ENCODE measurements at regions not wholly inside any gene's neighbourhood (a gene's known extent, or its start where the extent isn't known, plus 50 kb on each side); places are given as distances from the start of the nearest gene placed in this dataset.

GRCh38 chr5:13574574-13574973 is 369.9 kb downstream of the DNAH5 start:
- 39% methylated on average over 2 of the region's 2 CpGs for WGBS
- intact Hi-C loops (cut with DNase I), result no loop called here
- TF ChIP-seq POLR2A (IDR thresholded peaks at IDR 0.05; ENCODE audit: low read depth) (no peak), EP300 (IDR thresholded peaks at IDR 0.05) (no peak), POLR2AphosphoS5 (IDR thresholded peaks at IDR 0.05) (no peak)
- TF ChIP-seq, protein P1, sequence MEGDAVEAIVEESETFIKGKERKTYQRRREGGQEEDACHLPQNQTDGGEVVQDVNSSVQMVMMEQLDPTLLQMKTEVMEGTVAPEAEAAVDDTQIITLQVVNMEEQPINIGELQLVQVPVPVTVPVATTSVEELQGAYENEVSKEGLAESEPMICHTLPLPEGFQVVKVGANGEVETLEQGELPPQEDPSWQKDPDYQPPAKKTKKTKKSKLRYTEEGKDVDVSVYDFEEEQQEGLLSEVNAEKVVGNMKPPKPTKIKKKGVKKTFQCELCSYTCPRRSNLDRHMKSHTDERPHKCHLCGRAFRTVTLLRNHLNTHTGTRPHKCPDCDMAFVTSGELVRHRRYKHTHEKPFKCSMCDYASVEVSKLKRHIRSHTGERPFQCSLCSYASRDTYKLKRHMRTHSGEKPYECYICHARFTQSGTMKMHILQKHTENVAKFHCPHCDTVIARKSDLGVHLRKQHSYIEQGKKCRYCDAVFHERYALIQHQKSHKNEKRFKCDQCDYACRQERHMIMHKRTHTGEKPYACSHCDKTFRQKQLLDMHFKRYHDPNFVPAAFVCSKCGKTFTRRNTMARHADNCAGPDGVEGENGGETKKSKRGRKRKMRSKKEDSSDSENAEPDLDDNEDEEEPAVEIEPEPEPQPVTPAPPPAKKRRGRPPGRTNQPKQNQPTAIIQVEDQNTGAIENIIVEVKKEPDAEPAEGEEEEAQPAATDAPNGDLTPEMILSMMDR (IDR thresholded peaks at IDR 0.05), result no peak
- no peaks in the 10 kb centered on the region for H3K27me3 ChIP-seq
- H3K27ac ChIP-seq (replicated peaks in 1 of 4), result no peak overlapping the region
- H3K4me3 ChIP-seq, result no peak overlapping the region
- no peak for DNase-seq (ENCODE audit: extremely low spot score)
- H3K9me3 ChIP-seq, result no peaks in the 10 kb centered on the region
- H3K36me3 ChIP-seq, result no peaks in the 10 kb centered on the region
- H3K4me1 ChIP-seq, result no peaks in the 10 kb centered on the region

DNA sequence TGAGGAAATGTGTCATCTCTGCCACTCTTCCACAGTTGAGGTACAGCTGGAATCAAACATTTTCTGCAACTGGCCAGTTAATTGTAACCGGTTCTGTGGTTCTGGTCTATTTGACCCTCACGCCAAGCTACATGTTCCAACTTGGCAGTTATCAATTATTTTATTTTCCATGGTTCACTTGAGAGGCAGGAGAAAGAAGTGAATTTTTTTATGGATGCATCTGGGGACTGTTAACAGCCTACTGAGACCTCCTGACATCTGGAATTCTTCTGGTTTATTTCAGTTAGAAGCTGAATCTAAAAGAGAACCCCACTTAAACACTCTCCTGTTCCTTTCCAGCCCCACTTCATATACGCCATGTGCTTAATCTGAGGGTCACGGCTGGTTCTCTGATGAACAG is 372.3 kb downstream of the DNAH5 start:
- 70% methylated on average over 4 of the region's 4 CpGs for WGBS
- intact Hi-C loops (cut with DNase I), result no loop called here
- H3K36me3 ChIP-seq, result no peaks in the 10 kb centered on the region
- TF ChIP-seq EP300 (IDR thresholded peaks at IDR 0.05) (no peak), POLR2AphosphoS5 (IDR thresholded peaks at IDR 0.05) (no peak), POLR2A (IDR thresholded peaks at IDR 0.05; ENCODE audit: low read depth) (no peak)
- TF ChIP-seq, protein P1 (IDR thresholded peaks at IDR 0.05), result no peak
- no peaks in the 10 kb centered on the region for H3K9me3 ChIP-seq
- no peak overlapping the region for H3K4me3 ChIP-seq
- no peak for DNase-seq (ENCODE audit: extremely low spot score)
- H3K27ac ChIP-seq (replicated peaks in 1 of 4), result no peak overlapping the region
- no peaks in the 10 kb centered on the region for H3K4me1 ChIP-seq
- H3K27me3 ChIP-seq, result no peaks in the 10 kb centered on the region

DNA sequence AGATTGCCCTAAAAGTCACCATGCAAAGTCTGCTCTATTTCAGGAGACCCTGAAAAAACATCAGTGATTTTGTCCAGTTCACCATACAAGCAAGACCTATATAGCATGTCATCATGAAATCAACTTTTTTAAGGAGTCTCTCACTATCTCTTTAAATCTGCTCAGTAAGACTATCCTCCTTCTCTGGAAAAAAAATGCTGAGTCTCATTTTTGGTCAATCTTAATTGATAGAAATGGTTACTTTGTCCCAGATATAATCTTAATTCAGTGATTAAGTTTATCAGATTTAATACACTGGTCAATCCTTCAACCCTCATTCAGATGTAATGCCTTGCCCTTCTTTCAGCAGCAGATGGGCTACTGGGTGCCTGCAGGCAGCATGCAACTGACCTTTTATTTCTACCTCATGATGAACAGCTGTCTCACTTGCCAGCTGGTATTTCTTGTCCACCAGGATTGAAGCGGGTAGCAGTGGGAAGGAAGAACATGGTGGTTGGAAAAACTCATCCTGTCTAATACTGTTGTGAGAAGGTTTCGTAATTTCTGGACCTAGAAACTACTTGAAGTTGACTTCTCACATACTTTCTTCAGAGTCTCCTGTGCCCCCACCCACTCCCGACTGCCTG is 375.3 kb downstream of the DNAH5 start:
- 82% methylated on average over 3 of the region's 3 CpGs for WGBS
- TF ChIP-seq, protein P1 (IDR thresholded peaks at IDR 0.05), result no peak
- intact Hi-C loops (cut with DNase I), result no loop called here
- H3K9me3 ChIP-seq, result no peaks in the 10 kb centered on the region
- no peak for DNase-seq (ENCODE audit: extremely low spot score)
- no peaks in the 10 kb centered on the region for H3K27me3 ChIP-seq
- H3K36me3 ChIP-seq, result no peaks in the 10 kb centered on the region
- H3K4me1 ChIP-seq, result no peaks in the 10 kb centered on the region
- H3K27ac ChIP-seq (replicated peaks in 1 of 4), result no peak overlapping the region
- H3K4me3 ChIP-seq, result no peak overlapping the region

DNA sequence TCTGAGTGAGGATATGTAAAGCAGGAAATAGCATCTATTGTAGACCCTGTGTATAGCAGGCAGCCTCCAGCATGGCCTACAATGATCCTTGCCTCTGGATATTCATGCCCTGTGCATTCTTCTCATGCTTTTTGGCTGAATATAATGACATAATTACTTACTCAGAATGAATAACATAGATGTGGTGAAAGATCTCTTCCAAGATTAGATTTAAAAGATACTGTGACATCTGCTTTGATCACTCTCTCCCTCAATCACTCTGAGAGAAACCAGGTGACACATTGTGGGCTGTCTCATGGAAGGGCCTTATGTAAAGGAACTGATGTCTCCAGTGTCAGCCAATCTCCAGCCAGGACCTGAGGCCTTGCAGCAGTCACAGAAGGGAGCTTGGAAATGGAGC is 376.7 kb downstream of the DNAH5 start:
- Histone ChIP-seq H3K9me3 (no peaks in the 10 kb centered on the region), H3K4me1 (no peaks in the 10 kb centered on the region), H3K27me3 (no peaks in the 10 kb centered on the region), H3K36me3 (no peaks in the 10 kb centered on the region), H3K4me3 (no peak overlapping the region), H3K27ac (replicated peaks in 1 of 4) (no peak overlapping the region)
- no peak for TF ChIP-seq POLR2AphosphoS5 (IDR thresholded peaks at IDR 0.05)
- no peak for TF ChIP-seq EP300 (IDR thresholded peaks at IDR 0.05)
- TF ChIP-seq, protein P1 (IDR thresholded peaks at IDR 0.05), result no peak
- no peak for TF ChIP-seq POLR2A (IDR thresholded peaks at IDR 0.05; ENCODE audit: low read depth)
- no peak for DNase-seq (ENCODE audit: extremely low spot score)
- intact Hi-C loops (cut with DNase I), result no loop called here

GRCh38 chr5:13566871-13567339 is 377.6 kb downstream of the DNAH5 start:
- Histone ChIP-seq H3K9me3 (no peaks in the 10 kb centered on the region), H3K4me1 (no peaks in the 10 kb centered on the region), H3K36me3 (no peaks in the 10 kb centered on the region), H3K27ac (replicated peaks in 1 of 4) (no peak overlapping the region), H3K27me3 (no peaks in the 10 kb centered on the region), H3K4me3 (no peak overlapping the region)
- intact Hi-C loops (cut with DNase I), result no loop called here
- WGBS, result 70% methylated on average over 3 of the region's 3 CpGs
- DNase-seq (ENCODE audit: extremely low spot score), result no peak
- TF ChIP-seq, protein P1 (IDR thresholded peaks at IDR 0.05), result no peak
- no peak for TF ChIP-seq EP300 (IDR thresholded peaks at IDR 0.05)

Measured in esophagus muscularis mucosa (tissue), 4 donors.